HL-60 (cell line): ENCODE measurements at regions not wholly inside any gene's neighbourhood (a gene's known extent, or its start where the extent isn't known, plus 50 kb on each side); places are given as distances from the start of the nearest gene placed in this dataset.

Experiments
- CTCF ChIP-seq: IDR thresholded peaks from one replicate; pipeline ENCODE4 v1.5.1; 2011; ENCODE audit warnings: low read length, control low read depth, inconsistent platforms; ENCODE audit not compliant: insufficient read depth
- GABPA ChIP-seq: IDR thresholded peaks from 2 replicates; pipeline ENCODE4 v1.6.1; 2012; ENCODE audit warnings: low read depth
- POLR2AphosphoS5 ChIP-seq: IDR thresholded peaks from 2 replicates; pipeline ENCODE4 v1.6.1; 2012; ENCODE audit warnings: low read depth
- REST ChIP-seq: IDR thresholded peaks from 2 replicates; pipeline ENCODE4 v1.6.1; 2012; ENCODE audit warnings: low read depth; ENCODE audit not compliant: insufficient replicate concordance
- SPI1 ChIP-seq: IDR thresholded peaks from 2 replicates; pipeline ENCODE4 v1.6.1; 2012; ENCODE audit warnings: low read depth, mild to moderate bottlenecking, borderline replicate concordance

GRCh38 chr13:105921711-105922110 is 613.8 kb downstream of the EFNB2 start:
- TF ChIP-seq CTCF (no peak), GABPA (no peak), POLR2AphosphoS5 (no peak), REST (no peak), SPI1 (no peak)
